K562 (cell line): ENCODE measurements at regions not wholly inside any gene's neighbourhood (a gene's known extent, or its start where the extent isn't known, plus 50 kb on each side); places are given as distances from the start of the nearest gene placed in this dataset.

Experiments used
- ARID4B ChIP-seq: sonication (generic); formaldehyde crosslinking; IDR thresholded peaks from 2 replicates; pipeline ENCODE4 v1.8.0; 2022; ENCODE audit warnings: mild to moderate bottlenecking, missing genetic modification reagents
- PREB ChIP-seq: sonication (generic); formaldehyde crosslinking; IDR thresholded peaks from 2 replicates; pipeline ENCODE4 v1.8.1; 2023; ENCODE audit warnings: mild to moderate bottlenecking, missing genetic modification reagents
- TSC22D4 ChIP-seq: fragments of 450-650 bp; IDR thresholded peaks from 2 replicates; pipeline ENCODE4 v1.6.1; 2016; ENCODE audit warnings: missing genetic modification characterization, missing biosample characterization, control low read depth

- no peak for TF ChIP-seq PREB (CRISPR knock-in tag)
- TF ChIP-seq ARID4B (CRISPR knock-in tag): no peak
- TF ChIP-seq TSC22D4 (tag): no peak
Observed at GRCh38 chr1:147351140-147351835, 108.8 kb downstream of the CHD1L start (continued).
